Rectal smooth muscle tissue (tissue), 1 donor: ENCODE measurements at regions not wholly inside any gene's neighbourhood (a gene's known extent, or its start where the extent isn't known, plus 50 kb on each side); places are given as distances from the start of the nearest gene placed in this dataset.
A peak's percentile ranks its signal among the peaks of the same experiment; 100 is the strongest.
"Not testable (repeated sequence)": the region's sequence is repeated elsewhere in the genome, so short reads cannot be mapped to it uniquely, and the experiment has no call there.

Experiments used
- H3K27ac ChIP-seq: one replicate; pipeline ENCODE4 v1.7.0; 2013; ENCODE audit warnings: low read depth, low read length, inconsistent platforms
- H3K27me3 ChIP-seq: one replicate; pipeline ENCODE4 v1.7.0; 2013; ENCODE audit warnings: low read length; ENCODE audit not compliant: control insufficient read depth, insufficient read depth
- H3K36me3 ChIP-seq: one replicate; pipeline ENCODE4 v1.7.0; 2013; ENCODE audit warnings: low read length; ENCODE audit not compliant: control insufficient read depth, insufficient read depth
- H3K4me1 ChIP-seq: one replicate; pipeline ENCODE4 v1.7.0; 2013; ENCODE audit warnings: low read length; ENCODE audit not compliant: control insufficient read depth, insufficient read depth
- H3K4me3 ChIP-seq: one replicate; pipeline ENCODE4 v1.7.0; 2013; ENCODE audit warnings: low read length
- H3K9ac ChIP-seq: one replicate; pipeline ENCODE4 v1.7.0; 2013; ENCODE audit warnings: low read length

GRCh38 chr7:65136850-65137249 is 130.4 kb upstream of the ERV3-1 start:
- not testable (repeated sequence) for H3K4me1 ChIP-seq, H3K4me3 ChIP-seq

GRCh38 chr7:65133087-65133486 is 126.6 kb upstream of the ERV3-1 start:
- H3K27ac ChIP-seq, H3K4me3 ChIP-seq, H3K27me3 ChIP-seq, H3K9ac ChIP-seq, H3K36me3 ChIP-seq, H3K4me1 ChIP-seq: not testable (repeated sequence)

More at GRCh38 chr7:65136850-65137249, 130.4 kb upstream of the ERV3-1 start:
- H3K27ac ChIP-seq, H3K9ac ChIP-seq, H3K36me3 ChIP-seq, H3K27me3 ChIP-seq: not testable (repeated sequence)

- not testable (repeated sequence) for H3K27ac ChIP-seq, H3K9ac ChIP-seq, H3K27me3 ChIP-seq, H3K36me3 ChIP-seq, H3K4me1 ChIP-seq, H3K4me3 ChIP-seq
These were observed 125.8 kb upstream of the ERV3-1 start for GRCh38 chr7:65132256-65132655.

GRCh38 chr7:65127364-65127763 is 120.9 kb upstream of the ERV3-1 start:
- not testable (repeated sequence) for H3K27ac ChIP-seq, H3K4me1 ChIP-seq, H3K36me3 ChIP-seq, H3K9ac ChIP-seq, H3K4me3 ChIP-seq, H3K27me3 ChIP-seq

GRCh38 chr7:65124600-65124999 is 118.1 kb upstream of the ERV3-1 start:
- H3K9ac ChIP-seq, H3K27ac ChIP-seq, H3K27me3 ChIP-seq, H3K36me3 ChIP-seq, H3K4me1 ChIP-seq, H3K4me3 ChIP-seq: not testable (repeated sequence)

DNA sequence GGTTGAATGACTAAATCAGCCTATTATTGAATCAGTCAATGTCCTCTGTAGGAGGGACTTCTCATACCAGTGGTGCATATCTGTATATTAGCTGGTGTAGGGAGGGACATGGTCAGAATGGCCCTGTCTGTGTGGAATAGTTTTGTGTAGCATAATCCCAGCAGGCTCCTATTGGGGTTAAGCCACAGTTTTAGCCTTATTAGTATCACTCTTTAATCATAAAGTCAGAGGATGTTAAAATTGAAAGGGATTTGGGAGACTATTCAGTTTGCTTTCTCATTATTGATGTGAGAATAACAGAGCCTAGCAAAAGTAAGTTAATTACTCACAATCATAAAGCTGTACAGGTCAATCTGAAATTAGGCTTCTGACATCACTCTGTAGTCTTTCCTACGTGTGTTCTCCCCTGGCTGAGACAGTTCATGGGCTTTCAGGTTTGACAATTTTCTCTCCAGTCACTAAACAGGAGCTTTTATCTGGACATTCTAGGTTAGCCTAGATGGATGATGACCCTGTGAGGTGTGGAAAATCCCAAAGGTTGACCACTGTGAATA is 99.2 kb upstream of the ERV3-1 start:
- not testable (repeated sequence) for H3K4me1 ChIP-seq, H3K27me3 ChIP-seq, H3K4me3 ChIP-seq, H3K36me3 ChIP-seq, H3K9ac ChIP-seq, H3K27ac ChIP-seq

GRCh38 chr7:65100499-65100898 is 94.0 kb upstream of the ERV3-1 start:
- not testable (repeated sequence) for H3K4me1 ChIP-seq, H3K36me3 ChIP-seq, H3K27ac ChIP-seq, H3K4me3 ChIP-seq, H3K9ac ChIP-seq, H3K27me3 ChIP-seq

DNA sequence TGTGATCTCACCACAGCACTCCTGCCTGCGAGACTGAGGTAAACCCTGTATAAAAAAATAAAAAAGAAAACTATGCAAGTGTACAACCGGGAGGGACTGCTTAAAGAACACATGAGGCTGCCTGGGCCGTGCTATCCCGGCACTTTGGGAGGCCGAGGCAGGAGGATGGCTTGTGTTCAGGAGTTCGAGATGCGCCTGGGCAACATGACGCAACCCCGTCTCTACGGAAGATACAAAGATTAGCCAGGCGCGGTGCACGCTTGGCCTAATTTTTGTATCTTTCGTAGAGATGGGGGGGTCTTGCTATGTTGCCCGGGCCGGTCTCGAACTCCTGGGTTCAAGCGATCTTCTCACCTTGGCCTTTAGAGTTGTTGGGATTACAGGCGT is 75.2 kb upstream of the ERV3-1 start:
- not testable (repeated sequence) for H3K9ac ChIP-seq, H3K4me1 ChIP-seq, H3K36me3 ChIP-seq, H3K27me3 ChIP-seq
- H3K27ac ChIP-seq = peak overlapping the region; percentile 83
- peak overlapping the region; percentile 82 for H3K4me3 ChIP-seq

DNA sequence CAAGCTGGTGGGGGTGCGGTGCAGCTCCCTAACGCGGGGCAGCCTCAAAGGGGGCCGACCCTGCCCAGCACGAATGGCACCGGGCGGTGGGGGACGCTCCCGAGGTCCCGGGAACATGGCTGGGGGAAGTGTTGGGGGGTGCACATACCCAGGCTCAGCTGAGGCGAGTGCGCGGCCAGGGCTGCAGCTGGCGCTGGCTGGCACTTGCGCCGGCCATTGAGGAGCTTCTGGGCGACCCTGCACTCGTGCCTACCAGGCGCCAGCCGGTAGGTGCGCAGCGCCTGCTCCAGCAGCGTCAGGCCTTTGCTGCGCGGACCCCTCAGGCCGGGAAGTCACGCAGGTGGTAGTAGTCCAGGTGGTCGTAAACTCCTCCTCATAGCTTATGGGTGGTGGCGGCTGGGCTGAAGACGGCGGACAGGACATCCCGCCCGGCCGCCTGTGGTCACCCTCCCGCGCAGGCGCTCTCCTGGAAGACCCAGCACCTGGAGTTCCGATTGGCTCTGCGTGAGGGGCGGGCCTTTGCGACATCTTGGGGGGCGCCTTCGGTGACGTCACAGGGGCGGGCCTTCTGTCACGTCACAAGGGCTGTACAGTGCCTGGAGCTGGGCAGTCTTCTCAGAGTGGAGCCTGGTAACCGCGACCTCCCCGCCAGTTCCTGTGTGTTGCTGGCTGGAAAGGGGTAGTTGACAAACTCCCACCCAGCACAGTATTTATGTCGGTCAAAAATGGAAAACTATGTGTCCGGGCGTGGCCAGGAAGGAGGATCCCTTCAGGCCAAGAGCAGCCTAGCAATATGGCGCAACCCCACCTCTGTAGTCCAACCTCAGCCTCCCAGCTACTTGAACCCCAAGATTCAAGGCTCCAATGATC is 74.5 kb upstream of the ERV3-1 start:
- Histone ChIP-seq H3K4me3 (peak overlapping the region; percentile 82), H3K27ac (peak overlapping the region; percentile 83)
- H3K27me3 ChIP-seq, H3K9ac ChIP-seq, H3K4me1 ChIP-seq, H3K36me3 ChIP-seq: not testable (repeated sequence)

GRCh38 chr7:65074959-65075358 is 68.5 kb upstream of the ERV3-1 start:
- H3K27me3 ChIP-seq, H3K4me1 ChIP-seq, H3K27ac ChIP-seq, H3K36me3 ChIP-seq, H3K4me3 ChIP-seq, H3K9ac ChIP-seq: not testable (repeated sequence)

DNA sequence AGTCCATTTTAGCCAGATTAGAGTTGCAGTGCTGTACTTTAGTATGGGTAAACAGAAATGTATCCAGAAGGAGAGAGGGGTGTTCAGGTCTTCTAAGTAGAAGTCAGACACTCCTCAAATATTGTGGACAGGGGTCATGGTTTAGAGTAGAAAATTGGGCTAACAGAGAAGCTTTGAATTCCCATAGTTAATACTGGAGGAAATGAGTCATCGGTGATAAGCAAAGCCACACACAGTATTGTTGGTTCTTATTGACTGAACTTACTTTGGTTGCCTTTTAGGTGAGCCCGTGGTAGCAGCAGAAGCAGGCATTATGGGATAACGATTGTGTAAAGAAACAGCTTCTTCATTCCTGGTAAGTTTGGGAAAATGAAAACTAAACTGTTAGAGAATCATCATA is 66.7 kb upstream of the ERV3-1 start:
- H3K4me1 ChIP-seq, H3K27ac ChIP-seq, H3K9ac ChIP-seq, H3K4me3 ChIP-seq, H3K36me3 ChIP-seq, H3K27me3 ChIP-seq: not testable (repeated sequence)

DNA sequence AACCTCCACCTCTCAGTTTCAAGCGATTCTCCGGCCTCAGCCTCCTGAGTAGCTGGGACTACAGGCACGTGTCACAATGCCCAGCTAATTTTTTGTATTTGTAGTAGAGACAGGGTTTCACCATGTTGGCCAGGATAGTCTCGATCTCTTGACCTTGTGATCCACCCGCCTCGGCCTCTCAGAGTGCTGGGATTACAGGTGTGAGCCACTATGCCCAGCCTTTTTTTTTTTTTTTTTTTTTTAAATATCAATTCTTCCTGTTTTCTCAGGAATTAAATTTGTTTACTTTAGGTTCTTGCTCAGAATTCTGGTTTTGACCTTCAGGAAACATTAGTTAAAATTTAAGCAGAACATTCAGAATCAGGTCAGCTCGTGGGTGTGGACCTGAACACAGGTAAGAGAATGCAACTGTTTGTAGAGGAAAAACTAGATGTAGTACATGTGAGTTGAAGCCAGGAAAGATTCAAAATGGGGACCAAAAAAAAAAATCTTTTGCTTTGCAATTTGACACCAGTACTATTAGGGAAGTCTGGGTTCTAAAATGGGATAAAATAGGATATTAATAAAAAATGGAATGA is 65.5 kb upstream of the ERV3-1 start:
- H3K4me3 ChIP-seq, H3K27ac ChIP-seq, H3K36me3 ChIP-seq, H3K9ac ChIP-seq, H3K4me1 ChIP-seq, H3K27me3 ChIP-seq: not testable (repeated sequence)

DNA sequence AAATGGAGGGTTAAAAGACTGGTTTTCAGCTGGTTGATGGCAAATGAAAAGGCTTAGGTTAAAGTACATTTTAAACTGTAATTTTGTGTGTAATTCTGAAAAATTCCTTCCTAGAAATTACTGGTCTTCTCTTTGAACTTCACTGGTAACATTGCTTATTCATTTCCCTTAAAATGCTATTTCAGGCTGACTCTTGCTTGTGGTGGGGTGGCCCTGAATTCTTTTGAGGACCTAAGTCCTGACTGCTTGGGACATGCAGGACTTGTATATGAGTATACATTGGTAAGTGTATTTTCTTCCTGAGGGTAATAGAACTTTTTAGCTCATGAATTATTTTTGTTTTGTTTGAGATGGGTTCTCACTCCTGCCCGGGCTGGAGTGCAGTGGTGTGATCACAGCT is 63.0 kb upstream of the ERV3-1 start:
- not testable (repeated sequence) for H3K36me3 ChIP-seq

More for the DNA sequence above, 63.0 kb upstream of the ERV3-1 start:
- not testable (repeated sequence) for H3K9ac ChIP-seq, H3K4me1 ChIP-seq, H3K27me3 ChIP-seq, H3K27ac ChIP-seq, H3K4me3 ChIP-seq
